GM20000 (cell line): ENCODE measurements at regions not wholly inside any gene's neighbourhood (a gene's known extent, or its start where the extent isn't known, plus 50 kb on each side); places are given as distances from the start of the nearest gene placed in this dataset.

ENCODE experiments used
- DNase-seq: peaks from one replicate; pipeline ENCODE4 v3.0.0; 2012; ENCODE audit warnings: low spot score
- TF ChIP-seq, protein P1 (sequence below): IDR thresholded peaks from 2 replicates; pipeline ENCODE4 v1.5.1; 2012; ENCODE audit warnings: mild to moderate bottlenecking, control low read depth; ENCODE audit errors: extremely low read depth, missing control alignments

DNA sequence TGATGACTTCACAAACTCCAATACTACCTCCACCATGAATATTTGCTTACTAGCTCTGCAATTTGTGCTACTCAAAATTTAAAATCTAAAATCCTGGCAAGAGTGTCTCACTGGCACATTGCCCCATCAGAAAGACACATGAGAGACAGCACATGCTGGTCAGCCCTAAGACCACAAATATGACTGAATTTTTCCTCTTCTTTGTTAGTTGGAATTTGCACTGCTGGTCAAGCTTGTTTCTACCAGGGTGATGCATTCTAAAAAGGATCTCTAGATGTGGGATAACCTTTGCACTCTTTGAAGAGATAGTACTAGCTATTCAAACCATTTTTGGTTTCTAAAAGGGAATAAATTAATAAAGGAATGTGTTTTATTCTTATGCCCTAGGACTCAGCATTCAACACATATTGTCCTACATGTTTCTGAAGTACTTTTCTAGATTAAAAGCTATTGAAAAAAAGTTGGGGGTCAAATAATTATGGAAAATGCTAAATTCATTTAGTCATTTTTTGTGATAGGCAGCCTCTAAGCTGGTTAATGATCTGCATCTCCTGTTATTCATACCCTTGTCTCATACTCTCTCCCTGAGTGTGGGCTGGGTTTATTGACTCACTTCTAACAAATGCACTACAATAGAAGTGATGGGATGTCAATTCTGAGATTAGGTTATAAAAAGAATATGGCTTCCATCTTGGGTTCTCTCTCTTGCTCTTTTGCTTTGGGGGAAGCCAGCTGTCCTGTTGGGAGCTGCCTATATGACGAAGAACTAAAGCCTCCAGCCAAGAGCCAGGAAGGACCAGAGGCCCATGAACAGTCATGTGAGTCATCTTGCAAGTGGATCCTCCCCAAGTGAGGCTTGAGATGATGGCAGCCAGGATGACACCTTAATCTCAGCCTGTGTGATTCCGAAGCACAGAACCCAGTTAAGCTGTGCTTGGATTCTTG lies 211.5 kb upstream of the CRY1 start:
- no peak for DNase-seq
- TF ChIP-seq, protein P1, sequence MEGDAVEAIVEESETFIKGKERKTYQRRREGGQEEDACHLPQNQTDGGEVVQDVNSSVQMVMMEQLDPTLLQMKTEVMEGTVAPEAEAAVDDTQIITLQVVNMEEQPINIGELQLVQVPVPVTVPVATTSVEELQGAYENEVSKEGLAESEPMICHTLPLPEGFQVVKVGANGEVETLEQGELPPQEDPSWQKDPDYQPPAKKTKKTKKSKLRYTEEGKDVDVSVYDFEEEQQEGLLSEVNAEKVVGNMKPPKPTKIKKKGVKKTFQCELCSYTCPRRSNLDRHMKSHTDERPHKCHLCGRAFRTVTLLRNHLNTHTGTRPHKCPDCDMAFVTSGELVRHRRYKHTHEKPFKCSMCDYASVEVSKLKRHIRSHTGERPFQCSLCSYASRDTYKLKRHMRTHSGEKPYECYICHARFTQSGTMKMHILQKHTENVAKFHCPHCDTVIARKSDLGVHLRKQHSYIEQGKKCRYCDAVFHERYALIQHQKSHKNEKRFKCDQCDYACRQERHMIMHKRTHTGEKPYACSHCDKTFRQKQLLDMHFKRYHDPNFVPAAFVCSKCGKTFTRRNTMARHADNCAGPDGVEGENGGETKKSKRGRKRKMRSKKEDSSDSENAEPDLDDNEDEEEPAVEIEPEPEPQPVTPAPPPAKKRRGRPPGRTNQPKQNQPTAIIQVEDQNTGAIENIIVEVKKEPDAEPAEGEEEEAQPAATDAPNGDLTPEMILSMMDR = no peak

DNA sequence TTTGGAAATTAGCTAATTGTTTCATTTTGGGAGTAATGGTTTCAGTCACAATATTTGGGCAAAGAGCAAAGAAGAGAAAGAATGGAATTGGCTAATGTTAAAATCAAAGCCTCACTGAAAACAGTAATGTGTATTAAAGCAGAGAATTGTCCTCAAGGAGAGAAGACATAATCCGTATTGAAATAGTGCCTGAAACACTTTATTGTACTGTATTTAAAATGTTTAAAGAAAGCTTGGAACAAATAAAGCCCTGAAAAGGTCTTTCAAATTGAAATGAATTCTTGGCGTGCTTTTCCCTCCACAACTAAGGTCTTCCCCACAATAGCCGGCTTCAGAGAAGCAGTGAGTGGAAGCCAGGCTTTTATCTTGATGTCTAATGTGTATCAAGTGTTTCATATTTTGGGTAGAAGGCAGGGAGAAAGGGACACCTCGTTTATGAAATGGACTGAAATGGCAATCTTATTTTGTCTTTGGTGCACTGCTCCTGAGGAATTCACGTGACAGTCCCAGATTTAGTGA lies 212.9 kb upstream of the CRY1 start:
- TF ChIP-seq, protein P1 = no peak
- no peak for DNase-seq

DNA sequence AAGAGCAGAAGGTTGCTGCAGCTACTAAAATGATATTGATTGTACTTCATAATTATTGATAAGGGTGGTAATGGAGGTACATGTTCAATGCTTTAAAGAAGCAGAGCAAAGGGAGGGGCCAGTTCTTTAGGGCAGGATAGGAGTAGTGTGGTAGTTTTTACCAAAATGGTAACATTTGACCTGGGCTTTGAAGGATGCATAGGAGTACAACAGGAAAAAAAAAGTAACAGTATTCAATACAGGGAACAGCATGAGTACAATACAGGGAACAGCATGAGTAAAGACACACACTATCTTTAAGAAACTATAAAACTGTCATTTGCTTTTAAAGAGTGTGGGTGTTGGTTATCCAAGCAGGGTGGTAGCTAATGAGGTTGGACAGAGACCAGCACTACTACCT lies 215.0 kb upstream of the CRY1 start:
- TF ChIP-seq, protein P1 = no peak

DNA sequence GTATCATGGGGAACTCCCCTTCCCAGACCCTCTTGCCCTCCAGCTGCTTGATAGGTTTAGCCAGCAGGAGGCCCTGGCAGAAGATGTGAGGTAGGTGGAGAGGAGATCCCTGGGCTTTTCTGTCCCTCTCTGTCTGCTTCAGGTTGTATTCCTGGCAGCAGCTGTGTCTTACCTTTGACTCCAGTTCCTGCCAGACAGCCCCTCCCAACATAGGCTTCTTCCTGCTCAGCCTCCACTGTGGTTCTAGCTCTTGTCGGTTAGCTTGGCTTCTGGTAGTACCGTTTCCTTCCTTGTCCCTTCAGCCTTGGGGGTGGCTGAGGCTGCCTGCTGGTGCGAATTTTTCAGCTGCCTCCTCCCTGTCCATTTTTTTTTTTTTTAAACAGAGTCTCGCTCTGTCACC lies 215.7 kb upstream of the CRY1 start:
- TF ChIP-seq, protein P1 = no peak
- DNase-seq = no peak

More for the DNA sequence above, 215.0 kb upstream of the CRY1 start:
- DNase-seq = no peak

DNA sequence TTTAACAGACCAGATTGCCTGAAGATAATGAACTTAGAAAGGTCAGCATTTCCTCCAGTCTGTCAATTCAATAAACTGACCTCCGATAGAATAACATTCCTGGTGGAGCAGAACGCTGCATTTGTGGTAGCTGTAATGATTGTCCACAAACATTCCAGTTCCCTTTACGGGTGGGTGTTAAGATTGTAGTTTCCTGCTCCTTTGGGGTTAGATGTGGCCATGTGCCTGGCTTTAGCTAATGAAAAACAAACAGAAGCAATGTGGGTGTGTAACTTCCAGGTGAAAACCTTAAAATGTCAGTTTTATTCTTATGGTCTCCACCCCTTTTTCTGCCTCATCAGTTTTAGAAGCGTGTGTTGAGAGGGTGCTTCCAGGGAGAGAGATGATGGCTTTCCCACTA lies 217.3 kb upstream of the CRY1 start:
- TF ChIP-seq, protein P1 = no peak
- DNase-seq = no peak

DNA sequence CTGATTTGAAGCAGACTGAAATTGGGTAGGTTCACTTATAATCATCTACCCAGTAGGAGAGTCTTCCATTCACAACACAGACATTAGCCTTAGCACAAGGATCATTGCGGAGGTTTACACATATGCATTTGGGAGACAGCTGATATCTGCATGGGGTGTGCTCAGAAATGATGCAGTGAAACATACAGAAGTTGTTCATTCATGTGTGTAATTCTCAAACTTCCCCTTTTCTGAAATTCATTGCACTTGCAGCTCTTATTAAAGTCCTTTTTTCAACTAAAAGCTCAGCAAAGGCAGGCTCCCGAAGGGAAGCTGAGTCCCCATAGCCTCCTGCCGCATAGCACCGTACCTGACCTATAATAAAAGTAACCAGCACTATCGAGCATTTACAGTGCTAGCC lies 218.3 kb upstream of the CRY1 start:
- no peak for DNase-seq
- TF ChIP-seq, protein P1 = no peak
